GM23248 (cell line): ENCODE measurements at regions not wholly inside any gene's neighbourhood (a gene's known extent, or its start where the extent isn't known, plus 50 kb on each side); places are given as distances from the start of the nearest gene placed in this dataset.

Experiments
- EZH2 ChIP-seq: fragments of 200-600 bp; sonication (generic); IDR thresholded peaks from 2 replicates; pipeline ENCODE4 v1.6.1; 2018; ENCODE audit warnings: antibody characterized with exemption, mild to moderate bottlenecking; ENCODE audit not compliant: insufficient read depth, poor library complexity, severe bottlenecking
- EZH2phosphoT487 ChIP-seq: fragments of 200-600 bp; sonication (generic); IDR thresholded peaks from 2 replicates; pipeline ENCODE4 v1.6.1; 2018; ENCODE audit warnings: antibody characterized with exemption, moderate library complexity, mild to moderate bottlenecking, low read depth; ENCODE audit not compliant: insufficient read depth

- no peak for TF ChIP-seq EZH2
- no peak for TF ChIP-seq EZH2phosphoT487
These were observed 181.4 kb downstream of the OPA1 start for GRCh38 chr3:193774272-193774915.
